HCT116 (cell line): ENCODE measurements at regions not wholly inside any gene's neighbourhood (a gene's known extent, or its start where the extent isn't known, plus 50 kb on each side); places are given as distances from the start of the nearest gene placed in this dataset.

Experiments used
- ATAC-seq: fragments of 200-7000 bp; cut with Tn5 transposase; 2 replicates; pipeline ENCODE4 v1.9.1; 2020; ENCODE audit warnings: mild to moderate bottlenecking, moderate library complexity
- BruUV-seq: library from RNA; stranded (reverse); fragments of 400-500 nt; replicated peaks from 2 replicates; lab custom pipeline; 2021; lab: Mats Ljungman, UMichigan
- CTCF ChIA-PET: fragments of 300-600 bp; sonication (Branson Sonifier 250); formaldehyde crosslinking; loops from one replicate; lab custom pipeline; 2021; ENCODE audit warnings: antibody characterized with exemption; lab: Charles Lee
- POLR2A ChIA-PET: fragments of 300-600, 350-600 bp; sonication (Branson Sonifier 250); formaldehyde crosslinking; loops from one replicate; lab custom pipeline; 2021; ENCODE audit warnings: antibody characterized with exemption; lab: Charles Lee
- RAD21 ChIA-PET, 2 experiments: fragments of 300-600 bp; sonication (Branson Sonifier 250); formaldehyde crosslinking; loops; one replicate each; lab custom pipeline; 2023; ENCODE audit warnings: low total read pairs in 2 of 2; ENCODE audit not compliant: uncharacterized antibody in 2 of 2, unreplicated experiment in 2 of 2, low non-redundant PET in 1 of 2; lab: Charles Lee
- DNase-seq: peaks from one replicate; pipeline ENCODE4 v3.0.0-alpha.2; 2010; ENCODE audit warnings: low read depth, low spot score
- H2AFZ ChIP-seq: fragments of 200-600 bp; shearing (Covaris generic), sonication (generic); 2 replicates; pipeline ENCODE4 v1.6.1; 2017; ENCODE audit warnings: low read depth, mixed run types, mixed read lengths, antibody characterized with exemption, low read length; ENCODE audit not compliant: poor library complexity, severe bottlenecking
- H3K27ac ChIP-seq: 2 replicates; pipeline ENCODE4 v1.5.1; 2012; ENCODE audit warnings: low read depth, low read length
- H3K27me3 ChIP-seq: fragments of 200-600 bp; sonication (generic); 2 replicates; pipeline ENCODE4 v1.6.1; 2016; ENCODE audit warnings: mixed run types, low read length, mixed read lengths; ENCODE audit not compliant: insufficient read depth
- H3K36me3 ChIP-seq, 2 experiments: fragments of 200-500 bp in 1 of 2; fragments of 200-600 bp in 1 of 2; sonication (Bioruptor generic) in 1 of 2; sonication (generic) in 1 of 2; 2 replicates each; pipeline versions ENCODE4 v1.5.1 to v1.6.1; 2014 to 2016; ENCODE audit warnings: low read length in 2 of 2, inconsistent platforms in 1 of 2, mixed read lengths in 1 of 2, mixed run types in 1 of 2; ENCODE audit not compliant: insufficient read depth in 2 of 2, control insufficient read depth in 1 of 2
- H3K4me1 ChIP-seq, 2 experiments: fragments of 200-600 bp in 1 of 2; sonication (generic) in 1 of 2; 2 replicates each; pipeline versions ENCODE4 v1.5.1 to v1.6.1; 2012 to 2017; ENCODE audit warnings: low read length in 2 of 2, inconsistent platforms in 1 of 2, mild to moderate bottlenecking in 1 of 2, mixed read lengths in 1 of 2, mixed run types in 1 of 2, moderate library complexity in 1 of 2; ENCODE audit not compliant: insufficient read depth in 2 of 2, control insufficient read depth in 1 of 2
- H3K4me2 ChIP-seq: fragments of 200-600 bp; sonication (generic); 2 replicates; pipeline ENCODE4 v1.6.1; 2017; ENCODE audit warnings: mixed run types, low read length, mixed read lengths
- H3K4me3 ChIP-seq, 2 experiments: fragments of 200-600 bp in 1 of 2; sonication (generic) in 1 of 2; replicated peaks in 1 of 2; 2 replicates each; pipeline ENCODE4 v1.5.1; 2011 to 2016; ENCODE audit warnings: low read length in 2 of 2, control low read depth in 1 of 2, low read depth in 1 of 2, mild to moderate bottlenecking in 1 of 2, mixed read lengths in 1 of 2, mixed run types in 1 of 2
- H3K79me2 ChIP-seq: fragments of 200-600 bp; sonication (generic); 2 replicates; pipeline ENCODE4 v1.6.1; 2017; ENCODE audit warnings: mild to moderate bottlenecking, mixed run types, low read length, moderate library complexity, mixed read lengths; ENCODE audit not compliant: insufficient read depth
- H3K9ac ChIP-seq: fragments of 200-600 bp; sonication (generic); 2 replicates; pipeline ENCODE4 v1.6.1; 2016; ENCODE audit warnings: low read length, mixed read lengths
- H3K9me2 ChIP-seq: fragments of 200-600 bp; sonication (generic), shearing (Covaris generic); 2 replicates; pipeline ENCODE4 v1.6.1; 2017; ENCODE audit warnings: mixed run types, mild to moderate bottlenecking, moderate library complexity; ENCODE audit not compliant: insufficient read depth
- H3K9me3 ChIP-seq, 2 experiments: fragments of 200-500 bp in 1 of 2; fragments of 200-600 bp in 1 of 2; sonication (Bioruptor generic) in 1 of 2; sonication (generic) in 1 of 2; 2 replicates each; pipeline ENCODE4 v1.6.1; 2014 to 2017; ENCODE audit warnings: low read length in 2 of 2, mixed read lengths in 2 of 2, inconsistent platforms in 1 of 2, low read depth in 1 of 2, mild to moderate bottlenecking in 1 of 2, mixed run types in 1 of 2, moderate library complexity in 1 of 2; ENCODE audit not compliant: control insufficient read depth in 1 of 2, insufficient read depth in 1 of 2
- H4K20me1 ChIP-seq: fragments of 200-600 bp; sonication (generic), shearing (Covaris generic); 2 replicates; pipeline ENCODE4 v1.6.1; 2017; ENCODE audit warnings: mixed run types, mild to moderate bottlenecking, moderate library complexity; ENCODE audit not compliant: insufficient read depth
- CEBPB ChIP-seq: IDR thresholded peaks from 2 replicates; pipeline ENCODE4 v1.6.1; 2012; ENCODE audit warnings: low read depth
- CTCF ChIP-seq, 3 experiments: fragments of 200-600 bp in 1 of 3; sonication (generic) in 1 of 3; IDR thresholded peaks in 2 of 3; conservative IDR thresholded peaks in 1 of 3; 2 replicates each; pipeline ENCODE4 v1.5.1; 2012 to 2017; ENCODE audit warnings: low read depth in 2 of 3, low read length in 2 of 3, antibody characterized with exemption in 1 of 3, borderline replicate concordance in 1 of 3, control low read depth in 1 of 3, mild to moderate bottlenecking in 1 of 3, mixed read lengths in 1 of 3, mixed run types in 1 of 3, moderate library complexity in 1 of 3; ENCODE audit not compliant: insufficient read depth in 1 of 3
- EGR1 ChIP-seq: IDR thresholded peaks from 2 replicates; pipeline ENCODE4 v1.6.1; 2012; ENCODE audit warnings: low read depth
- EZH2 ChIP-seq: fragments of 200-600 bp; sonication (generic); IDR thresholded peaks from 2 replicates; pipeline ENCODE4 v1.6.1; 2017; ENCODE audit warnings: antibody characterized with exemption, mixed run types
- EZH2phosphoT487 ChIP-seq: fragments of 200-600 bp; IDR thresholded peaks from 2 replicates; pipeline ENCODE4 v1.6.1; 2018; ENCODE audit warnings: antibody characterized with exemption, borderline replicate concordance
- JUND ChIP-seq: IDR thresholded peaks from 2 replicates; pipeline ENCODE4 v1.6.1; 2012
- MAX ChIP-seq: IDR thresholded peaks from 2 replicates; pipeline ENCODE4 v1.6.1; 2012
- POLR2A ChIP-seq: IDR thresholded peaks from 2 replicates; pipeline ENCODE4 v1.7.0; 2011; ENCODE audit warnings: borderline replicate concordance; ENCODE audit not compliant: insufficient read depth, insufficient read length; ENCODE audit errors: extremely low read depth
- POLR2AphosphoS5 ChIP-seq: IDR thresholded peaks from 2 replicates; pipeline ENCODE4 v1.6.1; 2011; ENCODE audit warnings: mild to moderate bottlenecking, low read depth, low read length, moderate library complexity
- RAD21 ChIP-seq: IDR thresholded peaks from 2 replicates; pipeline ENCODE4 v1.6.1; 2012; ENCODE audit warnings: low read depth, mild to moderate bottlenecking
- REST ChIP-seq: IDR thresholded peaks from 2 replicates; pipeline ENCODE4 v1.6.1; 2012; ENCODE audit warnings: low read depth
- SP1 ChIP-seq: IDR thresholded peaks from 2 replicates; pipeline ENCODE4 v1.6.1; 2012; ENCODE audit warnings: low read depth
- YY1 ChIP-seq: IDR thresholded peaks from 2 replicates; pipeline ENCODE4 v1.6.1; 2011; ENCODE audit warnings: low read length, low read depth, moderate library complexity, mild to moderate bottlenecking; ENCODE audit not compliant: insufficient replicate concordance; ENCODE audit errors: extremely low read depth
- ZNF274 ChIP-seq: fragments of 200-500 bp; sonication (Bioruptor generic); IDR thresholded peaks from 2 replicates; pipeline ENCODE4 v1.6.1; 2014; ENCODE audit warnings: mild to moderate bottlenecking, low read depth, low read length, inconsistent platforms
- intact Hi-C: fragments of 100-400 bp; cut with micrococcal nuclease; formaldehyde crosslinking; loops from 2 replicates; pipeline ENCODE4 v1.10.0; 2022

- TF ChIP-seq MAX = no peak
- TF ChIP-seq, all 23 proteins: peak for 0
These were observed 1955.0 kb upstream of the LRRTM1 start (continued) for GRCh38 chr2:82259551-82259950.

- DNase-seq = no peak
- Histone ChIP-seq H3K27ac (no peak overlapping the region), H3K27me3 (no peaks in the 10 kb centered on the region), H3K36me3 (no peaks in the 10 kb centered on the region), H3K4me1 (no peaks in the 10 kb centered on the region), H3K4me2 (no peak overlapping the region), H2AFZ (no peak overlapping the region), H3K79me2 (no peaks in the 10 kb centered on the region), H3K9me3 (no peaks in the 10 kb centered on the region), H3K9me2 (no peaks in the 10 kb centered on the region), H4K20me1 (no peaks in the 10 kb centered on the region), H3K4me3 (no peak overlapping the region), H3K9ac (no peak overlapping the region)
- ChIA-PET POLR2A (no interaction called here), RAD21 (no interaction called here), CTCF (no interaction called here)
- no TSS peak for BruUV-seq
- ATAC-seq = no peak
- no peak for TF ChIP-seq REST
- no peak for TF ChIP-seq CTCF (IDR thresholded peaks at IDR 0.05 in 2 of 3, conservative IDR thresholded peaks at IDR 0.05 in 1 of 3; ENCODE audit: borderline replicate concordance in 1 of 3, insufficient read depth in 1 of 3, low read depth in 2 of 3, low read length in 2 of 3)
- TF ChIP-seq RAD21 = no peak
- TF ChIP-seq CEBPB = no peak
- TF ChIP-seq ZNF274 = no peak
- TF ChIP-seq EZH2 = no peak
- TF ChIP-seq JUND = no peak
- TF ChIP-seq EZH2phosphoT487 = no peak
- no peak for TF ChIP-seq YY1
- no peak for TF ChIP-seq POLR2A
- TF ChIP-seq POLR2AphosphoS5 = no peak
- TF ChIP-seq SP1 = no peak
- no peak for TF ChIP-seq EGR1
- intact Hi-C loops = no loop called here
These were observed 1953.4 kb upstream of the LRRTM1 start for GRCh38 chr2:82257796-82258555.
